WTC11 (cell line): ENCODE measurements at regions not wholly inside any gene's neighbourhood (a gene's known extent, or its start where the extent isn't known, plus 50 kb on each side); places are given as distances from the start of the nearest gene placed in this dataset.

Experiments used
- CREB1 ChIP-seq: sonication (generic); formaldehyde crosslinking; IDR thresholded peaks from 2 replicates; pipeline ENCODE4 v1.8.0; 2023; ENCODE audit warnings: mild to moderate bottlenecking, missing genetic modification reagents
- CTCF ChIP-seq: fragments of 200-600 bp; IDR thresholded peaks from 2 replicates; pipeline ENCODE4 v1.8.0; 2022; ENCODE audit warnings: antibody characterized with exemption
- E2F5 ChIP-seq: sonication (generic); formaldehyde crosslinking; IDR thresholded peaks from 2 replicates; pipeline ENCODE4 v1.8.1; 2022; ENCODE audit warnings: mild to moderate bottlenecking, moderate library complexity, missing genetic modification reagents
- FOXK1 ChIP-seq: sonication (generic); formaldehyde crosslinking; IDR thresholded peaks from 2 replicates; pipeline ENCODE4 v1.8.0; 2022; ENCODE audit warnings: mild to moderate bottlenecking, moderate library complexity, missing genetic modification reagents
- JUN ChIP-seq: sonication (generic); formaldehyde crosslinking; IDR thresholded peaks from 2 replicates; pipeline ENCODE4 v1.8.0; 2023; ENCODE audit warnings: mild to moderate bottlenecking, missing genetic modification reagents
- MLX ChIP-seq: sonication (generic); formaldehyde crosslinking; IDR thresholded peaks from 2 replicates; pipeline ENCODE4 v1.8.1; 2023; ENCODE audit warnings: mild to moderate bottlenecking, missing genetic modification reagents, moderate library complexity
- NFYB ChIP-seq: sonication (generic); formaldehyde crosslinking; conservative IDR thresholded peaks from 2 replicates; pipeline ENCODE4 v1.8.0; 2022; ENCODE audit warnings: low read depth, missing genetic modification reagents
- PRDM15 ChIP-seq: sonication (generic); formaldehyde crosslinking; IDR thresholded peaks from 2 replicates; pipeline ENCODE4 v1.8.0; 2022; ENCODE audit warnings: missing genetic modification reagents
- PREB ChIP-seq: sonication (generic); formaldehyde crosslinking; IDR thresholded peaks from 2 replicates; pipeline ENCODE4 v1.8.1; 2022; ENCODE audit warnings: mild to moderate bottlenecking, missing genetic modification reagents, moderate library complexity, borderline replicate concordance
- SP1 ChIP-seq: sonication (generic); formaldehyde crosslinking; conservative IDR thresholded peaks from 2 replicates; pipeline ENCODE4 v1.8.1; 2022; ENCODE audit warnings: missing genetic modification reagents
- TF ChIP-seq, protein P1 (sequence below): sonication (generic); formaldehyde crosslinking; IDR thresholded peaks from 2 replicates; pipeline ENCODE4 v1.8.0; 2022; ENCODE audit warnings: mild to moderate bottlenecking, missing genetic modification reagents
- TF ChIP-seq, protein P2 (sequence below): sonication (generic); formaldehyde crosslinking; IDR thresholded peaks from 2 replicates; pipeline ENCODE4 v1.8.0; 2022; ENCODE audit warnings: mild to moderate bottlenecking, missing genetic modification reagents
- TF ChIP-seq, protein P3 (sequence below): fragments of 250-450 bp; sonication (Bioruptor Pico); conservative IDR thresholded peaks from 2 replicates; pipeline ENCODE4 v1.9.0; 2021; ENCODE audit warnings: mild to moderate bottlenecking

GRCh38 chr5:89336111-89336510 is 453.1 kb upstream of the MEF2C start:
- no peak for TF ChIP-seq MLX (CRISPR knock-in tag)
- TF ChIP-seq, protein P1, sequence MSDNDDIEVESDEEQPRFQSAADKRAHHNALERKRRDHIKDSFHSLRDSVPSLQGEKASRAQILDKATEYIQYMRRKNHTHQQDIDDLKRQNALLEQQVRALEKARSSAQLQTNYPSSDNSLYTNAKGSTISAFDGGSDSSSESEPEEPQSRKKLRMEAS (CRISPR knock-in tag), result no peak
- TF ChIP-seq CTCF, result no peak
- TF ChIP-seq FOXK1 (CRISPR knock-in tag), result no peak
- TF ChIP-seq, protein P2, sequence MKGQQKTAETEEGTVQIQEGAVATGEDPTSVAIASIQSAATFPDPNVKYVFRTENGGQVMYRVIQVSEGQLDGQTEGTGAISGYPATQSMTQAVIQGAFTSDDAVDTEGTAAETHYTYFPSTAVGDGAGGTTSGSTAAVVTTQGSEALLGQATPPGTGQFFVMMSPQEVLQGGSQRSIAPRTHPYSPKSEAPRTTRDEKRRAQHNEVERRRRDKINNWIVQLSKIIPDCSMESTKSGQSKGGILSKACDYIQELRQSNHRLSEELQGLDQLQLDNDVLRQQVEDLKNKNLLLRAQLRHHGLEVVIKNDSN (CRISPR knock-in tag), result no peak
- TF ChIP-seq PRDM15 (CRISPR knock-in tag), result no peak
- no peak for TF ChIP-seq PREB (CRISPR knock-in tag)
- no peak for TF ChIP-seq CREB1 (CRISPR knock-in tag)
- TF ChIP-seq, protein P3, sequence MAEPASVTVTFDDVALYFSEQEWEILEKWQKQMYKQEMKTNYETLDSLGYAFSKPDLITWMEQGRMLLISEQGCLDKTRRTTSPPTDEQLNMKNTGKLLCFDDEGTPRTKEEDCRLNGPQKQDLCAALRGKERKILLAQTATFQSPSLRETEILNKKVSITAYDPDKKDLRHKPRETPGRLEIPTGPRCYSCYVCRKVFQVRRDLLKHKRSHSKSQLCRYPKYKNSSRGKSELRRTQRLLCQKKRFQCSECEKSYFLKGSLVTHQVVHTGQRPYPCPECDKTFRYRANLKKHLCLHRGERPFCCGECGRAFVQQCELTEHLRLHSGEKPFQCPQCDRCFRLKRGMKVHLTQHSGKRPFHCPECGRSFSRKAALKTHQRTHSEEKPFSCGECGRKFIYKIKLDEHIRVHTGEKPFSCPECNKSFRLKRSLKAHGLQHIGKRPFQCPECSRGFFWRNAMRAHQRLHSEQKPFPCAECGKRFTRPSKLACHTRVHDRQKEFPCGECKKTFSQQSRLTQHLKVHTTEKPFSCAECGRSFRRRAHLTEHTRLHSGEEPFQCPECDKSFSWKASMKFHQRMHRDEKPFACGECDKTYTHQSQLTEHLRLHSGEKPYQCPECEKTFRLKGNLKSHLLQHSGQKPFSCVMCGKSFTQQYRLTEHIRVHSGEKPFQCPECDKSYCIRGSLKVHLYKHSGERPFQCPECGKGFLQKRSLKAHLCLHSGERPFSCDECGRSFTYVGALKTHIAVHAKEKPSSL (CRISPR knock-in tag), result no peak
- TF ChIP-seq E2F5 (CRISPR knock-in tag), result no peak
- TF ChIP-seq SP1 (CRISPR knock-in tag), result no peak
- no peak for TF ChIP-seq JUN (CRISPR knock-in tag)
- TF ChIP-seq NFYB, result no peak
